K562 (cell line): ENCODE measurements at regions not wholly inside any gene's neighbourhood (a gene's known extent, or its start where the extent isn't known, plus 50 kb on each side); places are given as distances from the start of the nearest gene placed in this dataset.

Experiments
- ATAC-seq: fragments of 200-7000 bp; cut with Tn5 transposase; 3 replicates; pipeline ENCODE4 v1.9.1; 2020; ENCODE audit warnings: moderate library complexity
- BruUV-seq: library from RNA; stranded (reverse); fragments of 400-500 nt; replicated peaks from 2 replicates; lab custom pipeline; 2021; lab: Mats Ljungman, UMichigan
- CTCF ChIA-PET: fragments of 300-600 bp; formaldehyde crosslinking; extraction: SDS; loops from one replicate; lab custom pipeline; 2021; ENCODE audit warnings: low intra/inter-chr PET ratio; lab: Yijun Ruan, JAX
- POLR2A ChIA-PET: fragments of 300-600, 350-650 bp; sonication (Branson Sonifier 250); formaldehyde crosslinking; extraction: SDS; loops from one replicate; lab custom pipeline; 2021; ENCODE audit warnings: antibody characterized with exemption, inconsistent platforms; lab: Yijun Ruan, JAX
- DNase-seq, 4 experiments: peaks; one replicate each; pipeline versions ENCODE4 v3.0.0 to v3.0.0-alpha.2; 2011 to 2018; ENCODE audit warnings: low spot score in 3 of 4, mixed read lengths in 3 of 4; ENCODE audit errors: extremely low read depth in 1 of 4
- FAIRE-seq: peaks from 2 replicates; lab custom pipeline; 2011; peaks lifted over from hg19 to GRCh38; lab: Jason Lieb, UNC
- H2AFZ ChIP-seq: 2 replicates; pipeline ENCODE4 v1.6.0; 2011; ENCODE audit warnings: low read depth, low read length, control low read depth, inconsistent platforms
- H3K27ac ChIP-seq: fragments of 200-600 bp; 3 replicates; pipeline ENCODE4 v1.8.0; 2011; ENCODE audit warnings: low read depth, mild to moderate bottlenecking, control low read depth, inconsistent platforms, low read length, moderate library complexity, mixed read lengths; ENCODE audit errors: extremely low read depth
- H3K27me3 ChIP-seq, 2 experiments: fragments of 300-600 bp in 1 of 2; 2 replicates in 1 of 2; 3 replicates in 1 of 2; pipeline versions ENCODE4 v1.6.0 to v1.8.0; 2011; ENCODE audit warnings: inconsistent platforms in 2 of 2, low read length in 2 of 2, mild to moderate bottlenecking in 1 of 2, mixed read lengths in 1 of 2, moderate library complexity in 1 of 2; ENCODE audit not compliant: control insufficient read depth in 2 of 2, insufficient read depth in 2 of 2
- H3K36me3 ChIP-seq: fragments of 300-600 bp; 3 replicates; pipeline ENCODE4 v1.8.0; 2011; ENCODE audit warnings: mild to moderate bottlenecking, low read length, inconsistent platforms; ENCODE audit not compliant: control insufficient read depth, insufficient read depth
- H3K4me1 ChIP-seq, 2 experiments: fragments of 200-600 bp in 1 of 2; replicated peaks in 1 of 2; 2 replicates in 1 of 2; 3 replicates in 1 of 2; pipeline versions ENCODE4 v1.5.1 to v1.8.0; 2011; ENCODE audit warnings: inconsistent platforms in 2 of 2, low read length in 2 of 2, mild to moderate bottlenecking in 1 of 2, mixed read lengths in 1 of 2, moderate library complexity in 1 of 2; ENCODE audit not compliant: control insufficient read depth in 2 of 2, insufficient read depth in 2 of 2
- H3K4me2 ChIP-seq: 2 replicates; pipeline ENCODE4 v1.6.1; 2011; ENCODE audit warnings: low read length, control low read depth, inconsistent platforms, mixed read lengths; ENCODE audit not compliant: insufficient read depth
- H3K4me3 ChIP-seq: fragments of 200-600 bp; sonication (generic), shearing (Covaris generic); 2 replicates; pipeline ENCODE4 v1.5.1; 2016; ENCODE audit warnings: control low read depth, inconsistent platforms
- H3K79me2 ChIP-seq: fragments of 200-600 bp; 3 replicates; pipeline ENCODE4 v1.8.0; 2011; ENCODE audit warnings: low read length, inconsistent platforms; ENCODE audit not compliant: control insufficient read depth, insufficient read depth
- H3K9ac ChIP-seq, 2 experiments: 2 replicates each; pipeline versions ENCODE4 v1.6.0 to v1.6.1; 2011; ENCODE audit warnings: low read depth in 2 of 2, low read length in 2 of 2, control low read depth in 1 of 2, inconsistent platforms in 1 of 2, mild to moderate bottlenecking in 1 of 2, mixed read lengths in 1 of 2; ENCODE audit not compliant: insufficient read depth in 1 of 2
- H3K9me1 ChIP-seq: one replicate; pipeline ENCODE4 v1.6.0; 2011; ENCODE audit warnings: inconsistent platforms, mild to moderate bottlenecking, low read length, moderate library complexity; ENCODE audit not compliant: control insufficient read depth, insufficient read depth
- H3K9me3 ChIP-seq: replicated peaks from 2 replicates; pipeline ENCODE4 v1.5.1; 2011; ENCODE audit warnings: low read depth, low read length, inconsistent platforms; ENCODE audit not compliant: control insufficient read depth, insufficient read depth
- H4K20me1 ChIP-seq: replicated peaks from 2 replicates; pipeline ENCODE4 v1.6.1; 2011; ENCODE audit warnings: low read length, inconsistent platforms, mixed read lengths; ENCODE audit not compliant: control insufficient read depth, insufficient read depth
- ARNT ChIP-seq, 2 experiments: fragments of 450-650 bp; IDR thresholded peaks; 2 replicates each; pipeline ENCODE4 v1.6.1; 2016; ENCODE audit warnings: mild to moderate bottlenecking in 1 of 2
- CHD4 ChIP-seq: fragments of 200-600 bp; sonication (generic); IDR thresholded peaks from 3 replicates; pipeline ENCODE4 v1.6.1; 2012; ENCODE audit warnings: low read depth, mild to moderate bottlenecking, mixed read lengths, low read length, inconsistent platforms; ENCODE audit not compliant: insufficient read depth, insufficient replicate concordance, poor library complexity, severe bottlenecking
- E2F4 ChIP-seq: sonication (generic); formaldehyde crosslinking; IDR thresholded peaks from 2 replicates; pipeline ENCODE4 v1.8.0; 2022; ENCODE audit warnings: mild to moderate bottlenecking, low read depth, missing genetic modification reagents
- GABPB2 ChIP-seq: fragments of 250-450 bp; sonication (Bioruptor Pico); conservative IDR thresholded peaks from 2 replicates; pipeline ENCODE4 v1.5.1; 2021; ENCODE audit warnings: mild to moderate bottlenecking
- HMG20A ChIP-seq: fragments of 450-650 bp; formaldehyde crosslinking; conservative IDR thresholded peaks from 2 replicates; pipeline ENCODE4 v1.4.0; 2020; ENCODE audit warnings: mild to moderate bottlenecking, mixed read lengths
- LCOR ChIP-seq: sonication (generic); formaldehyde crosslinking; IDR thresholded peaks from 2 replicates; pipeline ENCODE4 v1.8.0; 2022; ENCODE audit warnings: mild to moderate bottlenecking, missing genetic modification reagents
- MCM7 ChIP-seq, 2 experiments: fragments of 450-650 bp; IDR thresholded peaks; 2 replicates each; pipeline ENCODE4 v1.6.1; 2016 to 2018
- NELFE ChIP-seq: IDR thresholded peaks from 2 replicates; pipeline ENCODE4 v1.6.1; 2011; ENCODE audit warnings: mild to moderate bottlenecking; ENCODE audit not compliant: insufficient read depth, insufficient read length
- PREB ChIP-seq: sonication (generic); formaldehyde crosslinking; IDR thresholded peaks from 2 replicates; pipeline ENCODE4 v1.8.1; 2023; ENCODE audit warnings: mild to moderate bottlenecking, missing genetic modification reagents
- SAFB2 ChIP-seq: fragments of 200-400 bp; formaldehyde crosslinking; IDR thresholded peaks from 2 replicates; pipeline ENCODE4 v1.6.1; 2018; ENCODE audit warnings: borderline replicate concordance, low read length, low read depth, moderate library complexity; ENCODE audit not compliant: severe bottlenecking
- SNAPC5 ChIP-seq: fragments of 250-450 bp; sonication (Bioruptor Pico); IDR thresholded peaks from 2 replicates; pipeline ENCODE4 v1.8.0; 2021; ENCODE audit warnings: moderate library complexity, mild to moderate bottlenecking, inconsistent platforms
- ZBTB26 ChIP-seq: fragments of 450-650 bp; formaldehyde crosslinking; IDR thresholded peaks from 2 replicates; pipeline ENCODE4 v1.4.0; 2022; ENCODE audit warnings: missing genetic modification characterization
- ZNF143 ChIP-seq: sonication (generic); formaldehyde crosslinking; IDR thresholded peaks from 2 replicates; pipeline ENCODE4 v1.9.0; 2022; ENCODE audit warnings: mild to moderate bottlenecking, missing genetic modification reagents
- ZNF175 ChIP-seq: fragments of 200-800 bp; sonication (Bioruptor generic); IDR thresholded peaks from 2 replicates; pipeline ENCODE4 v1.6.1; 2016; ENCODE audit warnings: low read depth, mild to moderate bottlenecking, missing genetic modification characterization, missing compliant biosample characterization
- ZNF384 ChIP-seq: IDR thresholded peaks from 2 replicates; pipeline ENCODE4 v1.6.1; 2012; ENCODE audit warnings: low read depth, low read length, improper control_type of control experiment
- ZNF436 ChIP-seq: fragments of 250-450, 450-650 bp; sonication (Bioruptor Pico); formaldehyde crosslinking; IDR thresholded peaks from 2 replicates; pipeline ENCODE4 v1.7.0; 2020; ENCODE audit warnings: mild to moderate bottlenecking
- ZNF449 ChIP-seq: fragments of 250-450 bp; sonication (Bioruptor Pico); IDR thresholded peaks from 2 replicates; pipeline ENCODE4 v1.8.0; 2022; ENCODE audit warnings: moderate library complexity, mild to moderate bottlenecking, inconsistent platforms
- ZZZ3 ChIP-seq: fragments of 450-650 bp; IDR thresholded peaks from 2 replicates; pipeline ENCODE4 v1.6.1; 2016; ENCODE audit warnings: antibody characterized with exemption, mild to moderate bottlenecking, moderate library complexity
- WGBS: fragments of 100-300 bp; shearing (Covaris generic); methylation state at CpG from one replicate; pipeline ENCODE4 v1.1.6; 2016; ENCODE audit warnings: low coverage, mixed read lengths; ENCODE audit not compliant: insufficient coverage; ENCODE audit errors: missing lambda C conversion rate; 5-methylcytosine and 5-hydroxymethylcytosine counted together
- in situ Hi-C: fragments of 300-500 bp; cut with MboI; formaldehyde crosslinking; loops from 4 replicates; pipeline ENCODE4 v1.15.0; 2018; ENCODE audit warnings: inconsistent platforms, mixed read lengths
- intact Hi-C: fragments of 100-400 bp; cut with micrococcal nuclease; formaldehyde crosslinking; loops from 2 replicates; pipeline ENCODE4 v1.14.2; 2022

- TF ChIP-seq ZNF384 (no peak), E2F4 (CRISPR knock-in tag) (no peak), NELFE (no peak), CHD4 (no peak), ZNF143 (CRISPR knock-in tag) (no peak), MCM7 (IDR thresholded peaks at IDR 0.05) (no peak), LCOR (CRISPR knock-in tag) (no peak), SNAPC5 (CRISPR knock-in tag) (no peak), ZBTB26 (CRISPR knock-in tag) (no peak), GABPB2 (CRISPR knock-in tag) (no peak)
Observed at GRCh38 chr9:73596321-73596720, 444.7 kb downstream of the ANXA1 start (continued).

- WGBS: 18% methylated on average over 5 of the region's 5 CpGs
- ChIA-PET POLR2A (no interaction called here), CTCF (no interaction called here)
- Histone ChIP-seq H3K4me3 (no peak overlapping the region), H3K9ac (no peak overlapping the region), H2AFZ (no peak overlapping the region), H3K79me2 (no peaks in the 10 kb centered on the region), H3K4me1 (no peaks in the 10 kb centered on the region), H3K36me3 (no peaks in the 10 kb centered on the region), H3K27ac (no peak overlapping the region), H4K20me1 (no peaks in the 10 kb centered on the region)
- intact Hi-C loops: no loop called here
- no peak for DNase-seq
- no TSS peak for BruUV-seq
- FAIRE-seq: no peak
- in situ Hi-C loops: no loop called here
- TF ChIP-seq PREB (no peak), ZNF449 (CRISPR knock-in tag) (no peak), SAFB2 (no peak), ZNF436 (CRISPR knock-in tag) (no peak), ARNT (IDR thresholded peaks at IDR 0.05) (no peak), HMG20A (CRISPR knock-in tag) (no peak), ZZZ3 (no peak), ZNF175 (CRISPR knock-in tag) (no peak)
- TF ChIP-seq, all 486 proteins: peak for 0
- no peak for ATAC-seq
- Histone ChIP-seq H3K27me3 (no peaks in the 10 kb centered on the region), H3K4me2 (no peak overlapping the region), H3K9me3 (no peaks in the 10 kb centered on the region), H3K9me1 (no peaks in the 10 kb centered on the region)
Observed at GRCh38 chr9:73597039-73597438, 445.4 kb downstream of the ANXA1 start.
